ENCODE measurements at regions not wholly inside any gene's neighbourhood (a gene's known extent, or its start where the extent isn't known, plus 50 kb on each side); places are given as distances from the start of the nearest gene placed in this dataset.
A peak's percentile ranks its signal among the peaks of the same experiment; 100 is the strongest.
"Not testable (repeated sequence)": the region's sequence is repeated elsewhere in the genome, so short reads cannot be mapped to it uniquely, and the experiment has no call there.

DNA sequence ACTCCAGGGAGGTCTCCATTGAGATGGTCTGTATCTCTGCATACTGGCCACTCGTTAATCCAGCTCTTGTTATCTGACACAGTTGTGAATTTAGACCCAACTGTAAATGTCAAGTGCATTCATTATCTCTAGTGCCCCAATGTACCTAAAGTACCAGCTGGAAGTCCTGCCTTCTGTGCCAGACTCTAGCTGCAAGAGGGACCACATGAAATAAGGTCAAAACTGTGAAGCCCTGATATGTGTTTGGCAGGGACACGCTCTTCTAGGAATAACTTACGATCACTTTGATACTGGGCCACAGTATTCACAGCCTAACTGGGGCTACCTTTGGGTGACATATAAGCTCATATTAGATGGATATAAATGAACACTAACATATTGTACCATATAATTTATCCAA is 268.5 kb downstream of the LRIG3 start:
- no peak for DNase-seq (ENCODE audit: low read depth)

DNA sequence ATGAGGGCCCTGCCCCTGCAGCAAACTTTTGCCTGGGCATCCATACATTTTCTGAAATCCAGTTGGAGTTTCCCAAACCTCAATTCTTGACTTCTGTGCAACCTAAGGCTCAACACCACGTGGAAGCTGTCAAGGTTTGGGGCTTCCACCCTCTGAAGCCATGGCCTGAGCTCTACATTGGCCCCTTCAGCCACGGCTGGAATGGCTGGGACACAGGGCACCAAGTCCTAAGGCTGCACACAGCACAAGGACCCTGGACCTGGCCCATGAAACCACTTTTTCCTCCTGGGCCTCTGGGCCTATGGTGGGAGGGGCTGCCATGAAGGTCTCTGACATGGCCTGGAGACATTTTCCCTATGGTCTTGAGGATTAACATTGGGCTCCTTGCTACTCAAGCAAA is 266.3 kb downstream of the LRIG3 start:
- no peak for DNase-seq (ENCODE audit: low read depth)

DNA sequence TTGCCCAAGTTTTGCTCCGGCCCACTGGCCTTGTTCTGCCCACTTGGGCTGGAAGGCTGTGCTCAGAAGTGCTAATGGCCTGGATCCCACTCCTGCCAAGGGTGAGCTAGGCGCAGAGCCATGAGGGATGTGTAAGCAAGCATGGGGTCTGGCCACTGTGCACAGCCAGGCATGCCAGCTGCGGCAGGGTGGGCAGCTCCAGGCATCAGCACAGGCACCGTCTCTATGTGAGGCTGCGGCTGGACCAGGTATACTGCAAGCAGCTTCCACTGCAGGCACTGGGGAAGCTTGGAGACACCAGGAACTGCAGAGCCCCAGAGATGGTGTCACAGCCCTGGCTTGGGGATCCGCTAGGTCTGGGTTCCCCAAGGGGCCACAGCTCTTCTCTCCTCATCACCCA is 264.9 kb downstream of the LRIG3 start:
- DNase-seq (ENCODE audit: low read depth), result no peak

DNA sequence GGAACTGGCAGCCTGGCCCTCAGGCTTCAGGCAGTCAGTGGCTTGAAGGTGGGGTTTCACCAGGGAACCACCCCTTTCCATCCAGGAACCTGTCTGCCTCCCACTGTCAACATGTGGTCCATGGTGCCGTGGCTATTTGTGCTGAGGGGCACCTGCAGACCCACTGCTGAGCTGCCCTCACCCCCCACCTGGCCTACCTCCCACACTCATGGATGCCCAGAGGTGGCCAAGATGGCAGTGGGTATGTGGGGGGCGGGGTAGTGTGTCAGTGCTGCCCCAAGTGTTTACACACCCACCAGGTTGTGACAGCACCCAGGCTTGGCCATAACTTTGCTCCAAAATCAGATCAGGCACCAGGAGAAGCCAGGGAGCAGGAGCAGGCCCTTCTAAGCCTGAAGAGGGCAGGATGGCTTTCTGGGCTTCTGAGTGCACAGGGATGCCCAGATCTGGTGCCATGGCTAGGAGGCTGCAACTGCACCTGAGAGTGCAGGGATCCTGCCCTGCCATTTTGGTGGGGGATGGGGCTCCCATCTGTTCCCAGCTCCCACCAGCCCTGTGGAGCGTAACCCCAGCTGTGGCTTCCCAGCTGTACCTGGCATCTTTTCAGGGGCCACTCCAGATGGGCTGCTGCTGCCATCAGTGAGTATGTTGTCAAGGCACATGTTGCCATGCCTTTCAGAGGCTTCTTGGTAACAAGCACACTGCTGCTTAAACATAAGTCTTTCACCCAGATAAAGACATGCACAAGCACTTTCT is 263.9 kb downstream of the LRIG3 start:
- no peak for DNase-seq (ENCODE audit: low read depth)

DNA sequence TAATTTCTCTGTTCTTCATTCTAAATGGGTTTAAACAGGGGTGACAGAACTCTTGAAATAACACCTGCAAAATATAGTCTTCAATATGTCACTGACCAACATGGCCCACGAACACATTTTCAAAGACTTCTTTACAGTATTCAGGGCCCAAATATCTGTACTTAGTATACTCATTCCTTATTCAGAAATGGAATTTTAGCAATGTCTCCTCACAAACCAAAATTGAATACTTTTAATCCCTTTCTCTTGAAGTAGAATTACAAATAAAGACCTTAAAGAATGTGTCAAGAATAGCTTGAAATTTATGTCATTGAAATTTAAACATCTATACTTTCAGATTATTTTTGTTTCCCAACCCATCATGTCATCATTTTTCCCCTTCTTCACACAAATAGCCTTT is 263.1 kb downstream of the LRIG3 start:
- DNase-seq (ENCODE audit: low read depth), result no peak

DNA sequence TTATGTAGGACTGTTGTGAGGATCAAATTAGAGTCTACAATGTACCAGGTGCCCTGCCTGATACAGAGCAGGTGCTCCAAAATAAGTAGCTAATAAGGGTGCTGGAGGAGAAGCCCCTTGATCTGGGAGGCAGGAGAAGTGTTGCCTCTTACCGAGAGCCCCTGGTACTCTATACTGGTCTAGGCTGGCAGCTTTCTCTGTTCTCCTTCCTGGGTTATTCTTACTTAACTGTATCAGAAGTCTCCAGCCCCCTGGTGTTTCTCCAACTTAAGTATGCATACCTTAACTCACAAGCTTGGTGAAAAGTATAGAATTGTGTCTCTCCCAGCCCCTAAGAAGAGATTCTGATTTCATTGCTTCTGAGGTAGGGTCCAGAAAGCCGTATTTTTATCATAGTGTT is 254.9 kb downstream of the LRIG3 start:
- DNase-seq (ENCODE audit: low read depth), result no peak

DNA sequence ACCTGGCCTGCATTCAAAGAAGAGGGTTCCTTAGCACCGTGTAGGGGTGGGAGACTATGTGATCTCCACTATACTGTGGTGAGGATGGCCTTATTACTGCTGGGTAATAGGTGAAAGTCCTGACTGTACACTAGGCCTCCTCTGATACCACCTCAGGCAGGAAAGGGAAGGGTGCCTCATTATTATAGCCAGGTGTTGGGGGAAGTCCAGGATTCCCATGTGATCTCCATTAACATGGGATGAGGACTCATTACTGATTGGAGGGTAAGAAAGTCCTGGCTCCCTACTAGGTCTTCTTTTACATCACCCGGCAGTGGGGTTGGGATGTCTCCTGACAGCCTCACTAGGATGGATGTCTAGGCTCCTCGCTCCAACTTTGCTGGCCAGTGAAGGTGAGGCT is 252.1 kb downstream of the LRIG3 start:
- no peak for DNase-seq (ENCODE audit: low read depth)

DNA sequence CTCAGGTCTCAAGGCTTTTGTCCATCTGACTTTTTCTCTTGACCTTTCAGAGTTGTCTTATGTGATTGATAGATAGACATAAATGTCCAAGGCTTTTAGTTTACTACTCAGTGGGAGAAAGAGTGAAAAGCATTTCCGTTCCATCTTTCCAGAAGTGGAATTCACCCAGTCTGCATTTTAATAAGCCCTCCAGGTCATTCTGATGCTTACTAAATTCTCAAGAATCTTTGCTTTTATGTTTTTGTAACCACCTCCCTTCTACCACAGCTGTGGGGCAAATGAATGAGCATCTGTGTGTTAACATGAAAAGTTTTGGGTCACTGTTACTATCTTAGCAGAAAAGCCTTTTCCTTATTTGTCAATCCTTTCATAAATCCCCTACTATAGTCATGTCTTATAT is 251.4 kb downstream of the LRIG3 start:
- DNase-seq (ENCODE audit: low read depth), result peak; percentile 52

DNA sequence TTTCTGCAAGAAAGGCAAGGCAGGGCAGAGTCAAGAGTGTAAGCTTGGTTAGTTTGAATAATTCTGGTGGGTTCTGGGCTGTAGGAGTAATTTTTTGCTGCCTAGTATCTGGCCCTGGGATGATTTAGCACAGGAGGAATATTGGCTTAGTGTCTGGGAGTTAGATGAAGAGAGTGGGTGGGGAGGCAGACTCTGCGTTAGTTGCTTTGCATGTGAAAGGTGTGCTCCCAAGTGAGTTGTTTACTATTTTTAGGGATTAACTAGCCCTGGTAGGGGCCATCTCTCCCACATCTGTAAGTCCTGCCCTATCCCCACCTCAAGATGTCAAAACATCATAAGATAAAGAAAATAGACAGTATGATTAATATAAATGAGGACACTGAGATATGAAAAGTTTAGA is 249.7 kb downstream of the LRIG3 start:
- DNase-seq (ENCODE audit: low read depth), result no peak

DNA sequence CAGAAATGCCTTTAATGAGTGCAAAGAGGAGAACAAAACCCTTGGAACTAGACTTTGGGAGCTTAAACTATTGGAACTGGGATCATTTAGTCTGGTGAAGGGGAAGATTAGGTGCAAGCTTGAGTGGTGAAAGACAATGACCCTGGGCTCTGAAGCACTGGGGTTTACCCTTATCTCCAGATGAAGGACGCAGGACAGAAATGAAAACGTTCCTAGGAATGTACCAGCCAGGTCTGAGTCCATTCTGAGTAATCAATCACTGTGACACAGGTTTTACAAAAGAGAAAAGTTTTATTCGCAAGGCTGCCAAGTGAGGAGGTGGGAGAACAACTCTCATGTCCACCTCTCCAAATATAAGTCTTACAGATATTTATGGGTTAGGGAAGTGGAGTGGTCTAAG is 249.1 kb downstream of the LRIG3 start:
- no peak for DNase-seq (ENCODE audit: low read depth)

DNA sequence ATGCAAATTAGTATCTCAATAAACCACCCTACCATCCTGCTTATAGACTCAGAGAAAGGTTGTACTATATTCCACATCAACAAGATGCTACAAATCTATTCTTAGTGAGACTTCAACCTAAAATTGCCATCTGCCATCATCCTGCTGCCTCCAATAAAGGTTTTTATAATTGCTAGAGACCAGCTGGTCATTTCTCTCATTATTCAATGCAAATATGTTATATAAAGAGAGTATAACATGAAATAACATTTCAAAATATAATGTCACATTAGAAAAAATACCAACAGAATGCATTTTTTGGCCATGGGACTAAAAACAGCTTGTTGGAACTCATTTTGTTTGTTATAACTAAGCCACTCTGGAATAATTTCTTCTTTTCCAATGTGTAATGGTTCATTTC is 247.3 kb downstream of the LRIG3 start:
- DNase-seq (ENCODE audit: low read depth), result no peak

DNA sequence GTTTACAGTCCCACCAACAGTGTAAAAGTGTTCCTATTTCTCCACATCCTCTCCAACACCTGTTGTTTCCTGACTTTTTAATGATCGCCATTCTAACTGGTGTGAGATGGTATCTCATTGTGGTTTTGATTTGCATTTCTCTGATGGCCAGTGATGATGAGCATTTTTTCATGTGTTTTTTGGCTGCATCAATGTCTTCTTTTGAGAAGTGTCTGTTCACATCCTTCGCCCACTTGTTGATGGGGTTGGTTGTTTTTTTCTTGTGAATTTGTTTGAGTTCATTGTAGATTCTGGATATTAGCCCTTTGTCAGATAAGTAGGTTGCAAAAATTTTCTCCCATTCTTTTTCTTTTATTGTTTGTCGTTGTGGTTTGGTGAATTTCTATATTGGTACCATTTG is 242.5 kb downstream of the LRIG3 start:
- not testable (repeated sequence) for DNase-seq (ENCODE audit: low read depth)

DNA sequence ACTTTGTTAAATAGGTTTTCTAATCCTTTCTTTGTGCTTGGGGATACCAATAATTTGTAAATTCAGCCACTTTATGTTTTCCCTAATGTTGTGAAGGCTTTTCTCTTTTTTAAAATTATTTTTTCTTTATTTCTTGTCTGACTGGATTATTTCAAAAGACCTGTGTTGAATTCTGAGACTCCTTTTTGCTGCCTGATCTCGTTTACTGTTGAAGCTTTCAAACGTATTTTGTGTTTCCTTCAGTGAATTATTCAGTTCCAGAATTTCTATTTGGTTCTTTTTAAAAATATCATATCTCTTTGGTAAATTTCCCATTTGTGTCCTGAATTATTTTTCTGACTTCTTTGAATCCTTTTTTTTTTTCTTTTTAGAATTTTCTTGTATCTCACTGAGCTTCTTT is 241.6 kb downstream of the LRIG3 start:
- no peak for DNase-seq (ENCODE audit: low read depth)

DNA sequence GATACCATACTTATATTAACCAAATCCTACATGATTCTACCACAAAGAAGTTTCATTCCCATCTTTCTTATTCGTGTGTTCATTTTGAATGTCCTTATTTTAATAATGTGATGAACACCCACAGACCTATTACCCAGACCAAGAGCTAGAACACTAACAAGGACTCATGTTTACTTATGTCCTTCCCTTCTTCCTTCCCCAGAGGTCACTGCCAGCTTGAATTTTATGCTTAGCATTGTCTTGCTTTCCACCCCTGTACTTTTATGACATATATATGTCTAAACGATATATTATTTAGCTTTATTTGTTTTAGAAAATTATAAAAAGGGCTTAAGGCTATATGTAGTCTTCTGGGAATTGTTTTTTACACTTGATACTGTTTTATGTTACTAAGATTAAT is 238.6 kb downstream of the LRIG3 start:
- no peak for DNase-seq (ENCODE audit: low read depth)

DNA sequence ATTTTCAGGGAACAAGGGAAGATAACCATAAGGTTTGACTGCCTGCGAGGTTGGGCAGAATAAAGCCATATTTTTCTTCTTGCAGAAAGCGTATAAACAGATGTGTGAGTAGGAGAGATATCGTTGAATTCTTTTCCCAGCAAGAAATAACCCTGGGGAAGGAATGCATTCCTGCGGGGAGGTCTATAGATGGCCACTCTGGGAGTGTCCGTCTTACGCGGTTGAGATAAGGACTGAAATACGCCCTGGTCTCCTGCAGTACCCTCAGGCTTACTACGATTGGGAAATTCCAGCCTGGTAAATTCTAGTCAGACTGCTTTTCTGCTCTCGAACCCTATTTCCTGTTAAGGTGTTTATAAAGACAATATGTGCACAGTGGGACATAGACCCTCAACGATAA is 225.0 kb downstream of the LRIG3 start:
- no peak for DNase-seq (ENCODE audit: low read depth)

DNA sequence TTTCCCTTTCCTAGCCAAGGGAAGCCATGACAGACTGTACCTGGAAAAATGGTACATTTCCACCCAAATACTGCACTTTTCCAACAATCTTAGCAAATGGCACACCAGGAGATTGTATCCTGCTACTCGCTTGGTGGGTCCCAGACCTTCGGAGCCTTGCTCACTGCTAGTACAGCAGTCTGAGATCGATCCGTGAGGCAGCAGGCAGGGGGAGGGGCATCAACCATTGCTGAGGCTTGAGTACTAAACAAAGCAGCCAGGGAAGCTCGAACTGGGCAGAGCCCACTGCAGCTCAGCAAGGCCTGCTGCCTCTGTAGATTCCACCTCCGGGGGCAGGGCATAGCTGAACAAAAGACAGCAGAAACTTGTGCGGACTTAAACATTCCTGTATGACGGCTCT is 218.8 kb downstream of the LRIG3 start:
- DNase-seq (ENCODE audit: low read depth), result no peak

DNA sequence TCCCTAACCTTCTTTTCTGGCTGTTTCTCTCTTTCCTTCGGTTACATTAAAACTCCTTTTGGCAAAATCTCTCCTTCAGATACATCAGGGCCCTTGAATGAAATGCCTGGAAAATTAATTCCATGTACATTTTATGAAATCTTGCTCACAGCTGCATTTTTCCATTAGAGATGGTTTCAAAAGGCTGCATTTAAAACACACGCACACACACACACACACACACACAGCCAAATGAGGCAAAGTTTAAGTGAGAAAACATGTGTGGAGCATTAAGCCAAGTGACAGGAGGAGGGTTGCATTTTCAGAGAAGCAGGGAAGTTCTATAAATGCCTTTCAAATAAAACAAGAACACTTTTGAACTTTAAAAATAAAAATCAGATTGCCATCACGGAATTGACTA is 216.4 kb downstream of the LRIG3 start:
- DNase-seq (ENCODE audit: low read depth), result no peak

DNA sequence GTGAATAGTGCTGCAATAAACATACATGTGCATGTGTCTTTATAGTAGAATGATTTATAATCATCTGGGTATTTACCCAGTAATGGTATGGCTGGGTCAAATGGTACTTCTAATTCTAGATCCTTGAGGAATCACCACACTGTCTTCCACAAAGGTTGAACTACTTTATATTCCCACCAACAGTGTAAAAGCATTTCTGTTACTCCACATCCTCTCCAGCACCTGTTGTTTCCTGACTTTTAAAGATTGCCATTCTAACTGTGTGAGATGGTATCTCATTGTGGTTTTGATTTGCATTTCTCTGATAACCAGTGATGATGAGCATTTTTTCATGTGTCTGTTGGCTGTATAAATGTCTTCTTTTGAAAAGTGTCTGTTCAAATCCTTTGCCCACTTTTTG is 215.5 kb downstream of the LRIG3 start:
- DNase-seq (ENCODE audit: low read depth), result not testable (repeated sequence)

DNA sequence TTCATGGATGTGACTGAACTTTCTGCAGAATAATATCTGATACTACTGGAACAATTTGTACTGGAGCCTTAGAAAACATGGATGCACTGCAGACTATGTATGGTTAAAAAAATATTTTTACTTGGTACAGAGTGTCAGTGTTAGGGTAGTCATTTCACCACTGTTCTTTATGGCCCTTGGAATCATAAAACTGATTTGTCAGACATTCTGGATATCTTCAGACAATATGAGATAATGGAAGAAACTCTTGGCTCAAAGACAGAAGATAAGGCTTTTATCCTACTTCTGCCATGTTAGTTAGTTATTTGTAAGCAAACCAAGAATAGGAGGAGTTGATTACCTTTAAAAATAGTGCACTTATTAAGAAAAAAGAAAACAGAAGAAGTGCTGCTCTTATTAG is 209.4 kb downstream of the LRIG3 start:
- no peak for DNase-seq (ENCODE audit: low read depth)

DNA sequence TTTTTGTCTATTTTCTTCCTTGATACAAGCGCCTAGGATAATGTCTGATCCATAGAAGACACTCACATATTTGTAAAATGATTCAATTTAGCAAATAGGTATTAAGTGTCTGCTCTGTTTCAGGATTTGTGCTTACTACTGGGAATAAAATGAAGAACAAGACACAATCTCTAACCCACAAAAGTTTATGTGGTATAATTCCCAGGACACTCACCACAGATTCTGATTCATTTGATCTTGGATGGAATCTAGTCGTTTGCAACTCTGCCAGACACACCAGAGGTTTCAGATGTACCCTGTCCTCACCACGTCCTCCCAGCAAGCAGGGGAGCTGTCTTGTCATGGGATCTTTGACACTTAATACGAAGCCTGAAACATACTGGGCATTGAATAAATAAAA is 208.3 kb downstream of the LRIG3 start:
- DNase-seq (ENCODE audit: low read depth), result no peak

DNA sequence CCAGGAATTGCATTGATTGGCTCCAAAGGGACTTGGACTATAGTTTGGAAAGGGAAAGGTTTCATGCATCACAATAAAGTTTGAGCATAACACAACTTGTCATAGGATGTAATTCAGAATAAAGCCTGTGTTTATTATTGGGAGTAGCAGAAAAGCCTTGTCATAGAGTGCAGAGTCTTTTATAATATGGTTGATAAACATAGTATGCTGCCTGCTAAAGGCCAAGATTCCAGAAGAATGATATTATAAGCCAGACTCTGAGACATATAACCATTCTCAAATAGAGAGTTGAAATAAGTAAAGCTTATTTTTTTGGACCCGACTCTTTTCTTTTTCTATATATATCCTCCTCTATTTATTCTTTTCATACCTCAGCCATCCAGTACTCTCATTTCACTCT is 207.3 kb downstream of the LRIG3 start:
- no peak for DNase-seq (ENCODE audit: low read depth)

DNA sequence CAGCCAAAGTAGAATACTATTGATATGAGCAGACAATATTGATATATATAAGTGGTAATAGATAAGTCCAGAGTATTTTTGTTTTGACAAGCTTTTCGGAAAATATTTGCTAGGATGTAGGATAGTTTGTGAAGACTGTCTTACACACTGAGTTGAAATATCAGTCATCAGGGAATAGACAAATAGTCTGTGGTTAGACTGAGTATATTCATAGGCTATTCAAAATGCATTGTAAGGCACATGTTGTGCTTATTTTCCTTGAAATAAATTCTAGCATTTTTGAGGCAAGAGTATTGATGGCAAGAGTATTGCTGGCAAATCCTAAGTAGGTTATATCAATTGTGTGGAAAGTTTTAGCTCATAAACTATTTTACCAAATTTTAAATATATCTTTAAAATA is 201.1 kb downstream of the LRIG3 start:
- DNase-seq (ENCODE audit: low read depth), result no peak

DNA sequence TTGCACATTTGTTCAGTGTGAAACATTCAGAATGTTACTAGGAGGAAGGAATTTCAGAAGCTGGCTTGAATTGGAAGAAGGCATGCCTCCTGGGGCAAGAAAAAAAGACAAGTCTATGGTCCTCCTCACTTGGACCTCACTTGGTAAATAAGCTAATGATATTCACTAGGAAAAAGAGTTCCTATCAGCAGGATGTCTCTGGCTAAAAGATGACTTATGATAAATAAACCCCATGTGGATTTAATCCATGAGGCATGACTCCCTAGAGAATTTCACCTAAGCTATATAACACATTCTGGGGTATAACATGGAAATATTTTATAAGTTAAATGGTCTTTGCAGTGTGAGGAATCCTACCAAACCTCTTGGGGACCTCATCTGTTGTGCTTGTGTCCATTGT is 199.9 kb downstream of the LRIG3 start:
- no peak for DNase-seq (ENCODE audit: low read depth)

DNA sequence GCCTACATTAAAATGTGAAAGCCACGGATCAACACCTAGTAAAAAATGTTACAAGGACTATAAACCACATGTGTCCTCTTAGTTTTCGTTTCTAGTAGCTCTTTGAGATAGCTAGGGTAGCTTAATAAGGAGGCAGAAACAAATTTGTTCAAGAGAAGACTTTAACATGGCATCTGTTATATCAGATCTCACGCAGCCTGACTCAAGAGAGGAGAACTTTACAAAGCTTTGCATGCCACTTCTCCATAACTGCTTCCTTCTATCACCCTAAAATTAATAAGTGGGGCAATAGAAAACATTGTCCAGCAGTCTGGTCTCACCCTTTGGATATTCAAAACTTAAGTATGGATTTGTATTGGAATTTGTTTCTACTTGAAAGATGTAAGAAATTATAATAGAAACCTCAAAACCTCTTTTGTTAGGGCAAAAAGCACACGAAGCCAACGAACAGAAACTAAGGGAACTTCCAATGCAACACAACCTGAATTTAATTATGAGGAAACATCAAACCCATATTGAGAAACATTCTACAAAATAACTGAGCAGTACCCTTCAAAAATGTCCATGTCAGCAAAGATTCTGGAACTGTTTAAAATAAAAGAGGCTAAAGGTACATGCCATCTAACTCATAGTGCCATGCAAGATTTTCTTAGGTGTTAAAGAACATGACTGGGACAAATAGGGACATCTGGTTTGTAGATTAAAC is 194.8 kb downstream of the LRIG3 start:
- no peak for DNase-seq (ENCODE audit: low read depth)
